ENCODE measurements at regions not wholly inside any gene's neighbourhood (a gene's known extent, or its start where the extent isn't known, plus 50 kb on each side); places are given as distances from the start of the nearest gene placed in this dataset.
A peak's percentile ranks its signal among the peaks of the same experiment; 100 is the strongest.

DNA sequence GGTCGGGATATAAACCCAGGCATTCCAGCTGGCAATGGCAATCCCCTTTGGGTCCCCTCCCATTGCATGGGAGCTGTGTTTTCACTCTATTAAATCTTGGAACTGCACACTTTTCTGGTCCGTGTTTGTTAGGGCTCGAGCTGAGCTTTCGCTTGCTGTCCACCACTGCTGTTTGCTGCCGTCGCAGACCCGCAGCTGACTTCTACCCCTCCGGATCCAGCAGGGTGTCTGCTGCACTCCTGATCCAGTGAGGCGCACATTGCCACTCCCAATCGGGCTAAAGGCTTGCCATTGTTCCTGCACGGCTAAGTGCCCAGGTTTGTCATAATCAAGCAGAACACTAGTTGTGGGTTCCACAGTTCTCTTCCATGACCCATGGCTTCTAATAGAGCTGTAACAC, 1322.1 kb downstream of the ADGRL3 start:
- Mint-ChIP-seq H3K4me1 (ENCODE audit: low read depth) (no peaks in the 10 kb centered on the region), H3K36me3 (ENCODE audit: low read depth) (no peaks in the 10 kb centered on the region), H3K4me3 (no peak overlapping the region), H3K27me3 (no peaks in the 10 kb centered on the region), H3K27ac (no peak overlapping the region), H3K9me3 (peaks cover 5% of the 10 kb centered on the region)
- Histone ChIP-seq H3K27me3 (ENCODE audit: control insufficient read depth in 1 of 2, insufficient read depth in 2 of 2, low read length in 2 of 2) (no peaks in the 10 kb centered on the region), H3K4me1 (ENCODE audit: insufficient read depth, low read length) (no peaks in the 10 kb centered on the region), H3K9me3 (ENCODE audit: control insufficient read depth in 1 of 2, insufficient read depth in 1 of 2, low read length in 2 of 2) (peaks cover 6 to 22% of the 10 kb centered on the region in 2 experiments), H3K4me3 (ENCODE audit: low read length) (no peak overlapping the region), H3K36me3 (ENCODE audit: insufficient read depth, low read length) (no peaks in the 10 kb centered on the region), H3K27ac (ENCODE audit: low read depth in 1 of 2, low read length in 2 of 2) (no peak overlapping the region)
- ChIA-PET POLR2A (no interaction called here), CTCF (no interaction called here)
- TF ChIP-seq, protein P1, sequence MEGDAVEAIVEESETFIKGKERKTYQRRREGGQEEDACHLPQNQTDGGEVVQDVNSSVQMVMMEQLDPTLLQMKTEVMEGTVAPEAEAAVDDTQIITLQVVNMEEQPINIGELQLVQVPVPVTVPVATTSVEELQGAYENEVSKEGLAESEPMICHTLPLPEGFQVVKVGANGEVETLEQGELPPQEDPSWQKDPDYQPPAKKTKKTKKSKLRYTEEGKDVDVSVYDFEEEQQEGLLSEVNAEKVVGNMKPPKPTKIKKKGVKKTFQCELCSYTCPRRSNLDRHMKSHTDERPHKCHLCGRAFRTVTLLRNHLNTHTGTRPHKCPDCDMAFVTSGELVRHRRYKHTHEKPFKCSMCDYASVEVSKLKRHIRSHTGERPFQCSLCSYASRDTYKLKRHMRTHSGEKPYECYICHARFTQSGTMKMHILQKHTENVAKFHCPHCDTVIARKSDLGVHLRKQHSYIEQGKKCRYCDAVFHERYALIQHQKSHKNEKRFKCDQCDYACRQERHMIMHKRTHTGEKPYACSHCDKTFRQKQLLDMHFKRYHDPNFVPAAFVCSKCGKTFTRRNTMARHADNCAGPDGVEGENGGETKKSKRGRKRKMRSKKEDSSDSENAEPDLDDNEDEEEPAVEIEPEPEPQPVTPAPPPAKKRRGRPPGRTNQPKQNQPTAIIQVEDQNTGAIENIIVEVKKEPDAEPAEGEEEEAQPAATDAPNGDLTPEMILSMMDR (IDR thresholded peaks at IDR 0.05): no peak
- intact Hi-C loops (cut with DNase I, micrococcal nuclease): no loop called here
- DNase-seq (no peak), ATAC-seq (ENCODE audit: poor library complexity) (no peak)

- intact Hi-C loops (cut with DNase I, micrococcal nuclease): no loop called here
- POLR2A ChIA-PET: no interaction called here
- Mint-ChIP-seq H3K27ac (no peak overlapping the region), H3K4me3 (no peak overlapping the region), H3K9me3 (peaks cover 8% of the 10 kb centered on the region), H3K4me1 (ENCODE audit: low read depth) (no peaks in the 10 kb centered on the region), H3K27me3 (no peaks in the 10 kb centered on the region), H3K36me3 (ENCODE audit: low read depth) (no peaks in the 10 kb centered on the region)
- CTCF ChIA-PET: no interaction called here
- no peaks in the 10 kb centered on the region for H3K36me3 ChIP-seq (ENCODE audit: insufficient read depth, low read length)
- TF ChIP-seq, protein P1 (IDR thresholded peaks at IDR 0.05): no peak
- no peak for ATAC-seq (ENCODE audit: poor library complexity)
- no peaks in the 10 kb centered on the region for H3K27me3 ChIP-seq (ENCODE audit: control insufficient read depth in 1 of 2, insufficient read depth in 2 of 2, low read length in 2 of 2)
- no peak overlapping the region for H3K27ac ChIP-seq (ENCODE audit: low read depth in 1 of 2, low read length in 2 of 2)
- H3K9me3 ChIP-seq (ENCODE audit: control insufficient read depth in 1 of 2, insufficient read depth in 1 of 2, low read length in 2 of 2): peaks cover 6 to 9% of the 10 kb centered on the region in 2 experiments
- no peak for DNase-seq
- no peaks in the 10 kb centered on the region for H3K4me1 ChIP-seq (ENCODE audit: insufficient read depth, low read length)
- H3K4me3 ChIP-seq (ENCODE audit: low read length): no peak overlapping the region
Measured at GRCh38 chr4:62517716-62518115, 1317.6 kb downstream of the ADGRL3 start.

GRCh38 chr4:62513306-62513705, 1313.2 kb downstream of the ADGRL3 start:
- H3K36me3 Mint-ChIP-seq (ENCODE audit: low read depth): no peaks in the 10 kb centered on the region
- peaks cover 6 to 8% of the 10 kb centered on the region in 2 experiments for H3K9me3 ChIP-seq (ENCODE audit: control insufficient read depth in 1 of 2, insufficient read depth in 1 of 2, low read length in 2 of 2)
- no peaks in the 10 kb centered on the region for H3K27me3 ChIP-seq (ENCODE audit: control insufficient read depth in 1 of 2, insufficient read depth in 2 of 2, low read length in 2 of 2)
- peak in 1 of 14 experiments; percentile 2 for DNase-seq
- H3K4me1 Mint-ChIP-seq (ENCODE audit: low read depth): no peaks in the 10 kb centered on the region
- intact Hi-C loops (cut with DNase I, micrococcal nuclease): no loop called here
- CTCF ChIA-PET: no interaction called here
- H3K27ac ChIP-seq (ENCODE audit: low read depth in 1 of 2, low read length in 2 of 2): no peak overlapping the region
- no peak overlapping the region for H3K4me3 ChIP-seq (ENCODE audit: low read length)
- no peaks in the 10 kb centered on the region for H3K4me1 ChIP-seq (ENCODE audit: insufficient read depth, low read length)
- TF ChIP-seq, protein P1 (IDR thresholded peaks at IDR 0.05): no peak
- no peaks in the 10 kb centered on the region for H3K36me3 ChIP-seq (ENCODE audit: insufficient read depth, low read length)
- no peaks in the 10 kb centered on the region for H3K27me3 Mint-ChIP-seq
- ATAC-seq (ENCODE audit: poor library complexity): no peak
- H3K4me3 Mint-ChIP-seq: no peak overlapping the region
- H3K9me3 Mint-ChIP-seq: peaks cover 12% of the 10 kb centered on the region
- POLR2A ChIA-PET: no interaction called here
- H3K27ac Mint-ChIP-seq: no peak overlapping the region

All from CD4-positive, alpha-beta T cell (primary cell).